RWPE2 (cell line): ENCODE measurements at regions not wholly inside any gene's neighbourhood (a gene's known extent, or its start where the extent isn't known, plus 50 kb on each side); places are given as distances from the start of the nearest gene placed in this dataset.
"Not testable (repeated sequence)": the region's sequence is repeated elsewhere in the genome, so short reads cannot be mapped to it uniquely, and the experiment has no call there.

Experiments
- ATAC-seq: fragments of 200-7000 bp; cut with Tn5 transposase; 3 replicates; pipeline ENCODE4 v1.9.1; 2021; ENCODE audit warnings: low read depth
- DNase-seq: peaks from one replicate; pipeline ENCODE4 v3.0.0-alpha.2; 2020; ENCODE audit warnings: low spot score
- H3K27ac ChIP-seq: fragments of 450-650 bp; 2 replicates; pipeline ENCODE4 v1.5.1; 2017; ENCODE audit warnings: mild to moderate bottlenecking; ENCODE audit not compliant: poor library complexity, severe bottlenecking
- H3K27me3 ChIP-seq: fragments of 250-450 bp; sonication (Bioruptor Pico); 2 replicates; pipeline ENCODE4 v1.5.1; 2021; ENCODE audit warnings: mild to moderate bottlenecking, moderate library complexity; ENCODE audit not compliant: insufficient read depth, poor library complexity, severe bottlenecking
- H3K36me3 ChIP-seq: fragments of 250-450 bp; sonication (Bioruptor Pico); 2 replicates; pipeline ENCODE4 v1.5.1; 2020; ENCODE audit warnings: low read depth, mild to moderate bottlenecking, moderate library complexity
- H3K4me1 ChIP-seq: fragments of 250-450 bp; sonication (Bioruptor Pico); 2 replicates; pipeline ENCODE4 v1.5.1; 2021; ENCODE audit warnings: mild to moderate bottlenecking, moderate library complexity; ENCODE audit not compliant: insufficient read depth, poor library complexity, severe bottlenecking
- H3K4me3 ChIP-seq: fragments of 250-450 bp; sonication (Bioruptor Pico); 2 replicates; pipeline ENCODE4 v1.5.1; 2021; ENCODE audit warnings: mild to moderate bottlenecking, moderate library complexity; ENCODE audit not compliant: severe bottlenecking
- H3K9me3 ChIP-seq: fragments of 250-450 bp; sonication (Bioruptor Pico); 2 replicates; pipeline ENCODE4 v1.5.1; 2021; ENCODE audit warnings: mild to moderate bottlenecking, moderate library complexity; ENCODE audit not compliant: severe bottlenecking
- TF ChIP-seq, protein P1 (sequence below): fragments of 450-650 bp; IDR thresholded peaks from one replicate; pipeline ENCODE4 v1.5.1; 2017; ENCODE audit warnings: mild to moderate bottlenecking, moderate library complexity; ENCODE audit not compliant: poor library complexity, severe bottlenecking

GRCh38 chr5:81826128-81826527, 75.2 kb upstream of the SSBP2 start:
- ATAC-seq: no peak
- no peak overlapping the region for H3K27ac ChIP-seq
- H3K36me3 ChIP-seq: no peaks in the 10 kb centered on the region
- no peak overlapping the region for H3K4me3 ChIP-seq
- TF ChIP-seq, protein P1, sequence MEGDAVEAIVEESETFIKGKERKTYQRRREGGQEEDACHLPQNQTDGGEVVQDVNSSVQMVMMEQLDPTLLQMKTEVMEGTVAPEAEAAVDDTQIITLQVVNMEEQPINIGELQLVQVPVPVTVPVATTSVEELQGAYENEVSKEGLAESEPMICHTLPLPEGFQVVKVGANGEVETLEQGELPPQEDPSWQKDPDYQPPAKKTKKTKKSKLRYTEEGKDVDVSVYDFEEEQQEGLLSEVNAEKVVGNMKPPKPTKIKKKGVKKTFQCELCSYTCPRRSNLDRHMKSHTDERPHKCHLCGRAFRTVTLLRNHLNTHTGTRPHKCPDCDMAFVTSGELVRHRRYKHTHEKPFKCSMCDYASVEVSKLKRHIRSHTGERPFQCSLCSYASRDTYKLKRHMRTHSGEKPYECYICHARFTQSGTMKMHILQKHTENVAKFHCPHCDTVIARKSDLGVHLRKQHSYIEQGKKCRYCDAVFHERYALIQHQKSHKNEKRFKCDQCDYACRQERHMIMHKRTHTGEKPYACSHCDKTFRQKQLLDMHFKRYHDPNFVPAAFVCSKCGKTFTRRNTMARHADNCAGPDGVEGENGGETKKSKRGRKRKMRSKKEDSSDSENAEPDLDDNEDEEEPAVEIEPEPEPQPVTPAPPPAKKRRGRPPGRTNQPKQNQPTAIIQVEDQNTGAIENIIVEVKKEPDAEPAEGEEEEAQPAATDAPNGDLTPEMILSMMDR: peak; percentile 11
- peaks cover 5% of the 10 kb centered on the region for H3K4me1 ChIP-seq
- H3K27me3 ChIP-seq: no peaks in the 10 kb centered on the region
- H3K9me3 ChIP-seq: no peaks in the 10 kb centered on the region
- DNase-seq: no peak

DNA sequence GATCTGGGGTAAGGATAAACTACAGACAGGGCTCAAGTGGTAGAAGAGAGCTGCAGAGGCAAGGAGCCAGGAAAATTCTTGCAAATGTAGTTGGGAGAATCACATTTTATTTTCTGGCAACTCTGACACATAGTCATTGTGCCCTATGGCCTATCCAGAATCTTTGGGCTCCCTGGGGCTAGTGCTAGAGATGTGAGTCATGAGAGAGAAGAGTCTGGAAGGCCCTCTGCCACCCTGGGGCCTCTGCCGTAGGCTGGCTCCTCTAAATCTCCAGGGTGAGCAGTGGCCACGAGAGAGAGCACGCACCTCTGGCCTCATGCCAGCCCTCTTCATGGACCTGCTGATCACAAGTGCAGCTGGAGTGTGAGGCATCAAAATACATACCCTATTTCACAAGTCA, 74.3 kb upstream of the SSBP2 start:
- Histone ChIP-seq H3K27ac (no peak overlapping the region), H3K4me1 (peaks cover 10% of the 10 kb centered on the region), H3K36me3 (no peaks in the 10 kb centered on the region), H3K9me3 (no peaks in the 10 kb centered on the region), H3K4me3 (no peak overlapping the region), H3K27me3 (no peaks in the 10 kb centered on the region)
- DNase-seq (peak; percentile 75), ATAC-seq (peak; percentile 94)
- TF ChIP-seq, protein P1: no peak

GRCh38 chr5:81823736-81824135, 72.8 kb upstream of the SSBP2 start:
- not testable (repeated sequence) for H3K9me3 ChIP-seq, H3K4me3 ChIP-seq, ATAC-seq, DNase-seq, H3K27me3 ChIP-seq, H3K27ac ChIP-seq, H3K36me3 ChIP-seq
- H3K4me1 ChIP-seq: peaks cover 16% of the 10 kb centered on the region

- Histone ChIP-seq H3K9me3 (no peaks in the 10 kb centered on the region), H3K27ac (no peak overlapping the region), H3K27me3 (no peaks in the 10 kb centered on the region), H3K4me3 (no peak overlapping the region), H3K36me3 (no peaks in the 10 kb centered on the region), H3K4me1 (peaks cover 16% of the 10 kb centered on the region)
- TF ChIP-seq, protein P1: no peak
- no peak for DNase-seq
- ATAC-seq: no peak
Measured at GRCh38 chr5:81820863-81821262, 70.0 kb upstream of the SSBP2 start.

DNA sequence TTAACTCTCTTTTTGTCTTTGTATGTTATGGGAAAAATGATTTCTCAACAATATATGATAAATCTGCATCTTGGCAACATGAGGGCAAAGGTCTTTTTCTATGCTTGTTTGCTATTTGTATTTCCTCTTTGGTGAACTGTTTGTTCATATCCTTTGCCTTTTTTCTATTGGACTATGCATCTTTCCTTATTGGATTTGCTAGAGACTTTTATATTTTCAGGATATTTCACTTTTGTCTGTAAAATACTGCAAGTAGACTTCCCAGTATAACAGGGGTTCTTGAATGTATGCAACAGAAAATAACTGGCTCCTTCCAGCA, 69.4 kb upstream of the SSBP2 start:
- H3K4me3 ChIP-seq: no peak overlapping the region

More for the DNA sequence above, 69.4 kb upstream of the SSBP2 start:
- H3K4me1 ChIP-seq: peaks cover 15% of the 10 kb centered on the region
- TF ChIP-seq, protein P1: no peak
- peak overlapping the region; percentile 8 for H3K27ac ChIP-seq
- no peaks in the 10 kb centered on the region for H3K9me3 ChIP-seq
- ATAC-seq: no peak
- no peaks in the 10 kb centered on the region for H3K36me3 ChIP-seq
- DNase-seq: no peak
- H3K27me3 ChIP-seq: no peaks in the 10 kb centered on the region
